GM21367 (cell line): ENCODE measurements at regions not wholly inside any gene's neighbourhood (a gene's known extent, or its start where the extent isn't known, plus 50 kb on each side); places are given as distances from the start of the nearest gene placed in this dataset.

Source experiments
- ATAC-seq: cut with Tn5 transposase; IDR thresholded peaks from one replicate; pipeline ENCODE4 v1.9.1; 2021; ENCODE audit not compliant: unreplicated experiment

GRCh38 chr18:78739882-78740677 lies 239.5 kb upstream of the SALL3 start:
- ATAC-seq, result no peak

GRCh38 chr18:78740876-78741275 lies 238.7 kb upstream of the SALL3 start:
- no peak for ATAC-seq

- no peak for ATAC-seq
Measured at GRCh38 chr18:78741381-78742217, 238.0 kb upstream of the SALL3 start.

GRCh38 chr18:78742218-78742745 lies 237.3 kb upstream of the SALL3 start:
- ATAC-seq, result no peak

GRCh38 chr18:78743078-78743477 lies 236.5 kb upstream of the SALL3 start:
- no peak for ATAC-seq

- ATAC-seq, result no peak
Measured at GRCh38 chr18:78751664-78752063, 228.0 kb upstream of the SALL3 start.

- no peak for ATAC-seq
Measured at GRCh38 chr18:78753240-78753639, 226.4 kb upstream of the SALL3 start.

GRCh38 chr18:78754311-78755043 lies 225.1 kb upstream of the SALL3 start:
- ATAC-seq, result no peak

- no peak for ATAC-seq
Measured at GRCh38 chr18:78757014-78757413, 222.6 kb upstream of the SALL3 start.

- no peak for ATAC-seq
Measured at GRCh38 chr18:78758496-78758895, 221.1 kb upstream of the SALL3 start.

- no peak for ATAC-seq
Measured at GRCh38 chr18:78762753-78763152, 216.9 kb upstream of the SALL3 start.

- no peak for ATAC-seq
Measured at GRCh38 chr18:78764544-78764943, 215.1 kb upstream of the SALL3 start.

GRCh38 chr18:78765142-78765541 lies 214.5 kb upstream of the SALL3 start:
- ATAC-seq, result no peak

GRCh38 chr18:78765637-78766281 lies 213.9 kb upstream of the SALL3 start:
- ATAC-seq, result no peak

- no peak for ATAC-seq
Measured at GRCh38 chr18:78766651-78767533, 212.7 kb upstream of the SALL3 start.

GRCh38 chr18:78767648-78768071 lies 212.0 kb upstream of the SALL3 start:
- ATAC-seq, result no peak

GRCh38 chr18:78768221-78768620 lies 211.4 kb upstream of the SALL3 start:
- ATAC-seq, result no peak

GRCh38 chr18:78768656-78769501 lies 210.7 kb upstream of the SALL3 start:
- no peak for ATAC-seq
